ENCODE measurements at regions not wholly inside any gene's neighbourhood (a gene's known extent, or its start where the extent isn't known, plus 50 kb on each side); places are given as distances from the start of the nearest gene placed in this dataset.

DNA sequence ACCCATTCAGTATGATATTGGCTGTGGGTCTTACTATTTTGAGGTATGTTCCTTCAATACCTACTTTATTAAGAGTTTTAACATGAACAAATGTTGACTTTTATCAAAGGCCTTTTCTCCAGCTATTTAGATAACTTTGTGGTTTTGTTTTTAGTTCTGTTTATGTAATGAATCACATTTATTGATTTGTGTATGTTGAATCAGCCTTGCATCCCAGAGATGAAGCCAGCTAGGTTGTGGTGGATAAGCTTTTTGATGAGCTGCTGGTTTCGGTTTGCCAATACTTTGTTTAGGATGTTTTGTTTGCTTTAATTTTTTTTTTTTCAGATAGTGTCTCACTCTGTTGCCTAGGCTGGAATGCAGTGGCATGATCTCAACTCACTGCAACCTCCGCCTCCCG lies 609.0 kb upstream of the COX7C start:
- no peak overlapping the region for H3K4me3 ChIP-seq
- no peaks in the 10 kb centered on the region for H4K20me1 ChIP-seq
- H3K27ac ChIP-seq, result no peak overlapping the region
- H3K36me3 ChIP-seq, result no peaks in the 10 kb centered on the region
- no peak for TF ChIP-seq Cebpa-rat (IDR thresholded peaks at IDR 0.05)
- H3K4me2 ChIP-seq, result no peak overlapping the region
- no peak overlapping the region for H3K9ac ChIP-seq
- H3K4me1 ChIP-seq, result no peaks in the 10 kb centered on the region
- peaks cover 6% of the 10 kb centered on the region for H3K9me3 ChIP-seq
- H3K27me3 ChIP-seq, result no peaks in the 10 kb centered on the region

DNA sequence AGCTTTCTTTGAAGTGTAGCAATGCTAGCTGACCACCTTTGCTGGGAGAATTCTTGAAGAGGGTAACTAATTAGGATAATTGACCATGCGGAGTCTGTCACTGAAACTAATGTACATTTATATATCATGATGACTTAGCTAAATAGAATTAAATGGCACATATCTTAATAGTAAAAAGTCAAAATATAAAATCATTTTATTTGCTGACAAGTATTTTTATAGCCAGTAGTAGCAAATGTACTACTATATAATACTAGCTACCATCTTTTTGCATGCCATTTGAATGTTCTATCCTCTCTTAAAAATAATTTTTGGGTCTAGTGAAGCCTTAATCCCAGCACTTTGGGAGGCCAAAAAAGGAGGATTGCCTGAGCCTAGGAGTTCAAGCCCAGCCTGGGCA lies 605.8 kb upstream of the COX7C start:
- no peaks in the 10 kb centered on the region for H3K27me3 ChIP-seq
- H3K4me1 ChIP-seq, result no peaks in the 10 kb centered on the region
- no peaks in the 10 kb centered on the region for H3K36me3 ChIP-seq
- no peak overlapping the region for H3K27ac ChIP-seq
- H3K9ac ChIP-seq, result no peak overlapping the region
- peaks cover 6% of the 10 kb centered on the region for H3K9me3 ChIP-seq
- H4K20me1 ChIP-seq, result no peaks in the 10 kb centered on the region
- H3K4me3 ChIP-seq, result no peak overlapping the region
- TF ChIP-seq Cebpa-rat (IDR thresholded peaks at IDR 0.05), result no peak
- H3K4me2 ChIP-seq, result no peak overlapping the region

DNA sequence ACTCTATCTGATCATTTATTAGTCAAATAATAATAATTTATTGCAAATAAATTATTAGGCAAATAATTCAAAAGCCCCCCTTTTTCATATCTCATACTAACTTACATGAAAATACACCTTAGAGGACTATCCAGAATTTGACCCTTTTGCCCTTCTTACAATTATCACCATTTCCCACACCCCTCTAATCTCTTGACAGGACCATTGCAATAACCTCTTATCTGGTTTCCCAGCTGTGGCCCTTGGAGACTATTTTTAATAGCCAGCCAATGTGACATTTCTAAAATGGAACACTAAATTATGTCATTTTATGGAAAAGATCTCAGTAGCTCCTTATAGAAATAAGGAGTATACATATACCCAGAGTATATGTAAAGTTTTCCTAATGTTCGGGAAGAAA lies 588.4 kb upstream of the COX7C start:
- Histone ChIP-seq H3K27ac (no peak overlapping the region), H3K36me3 (no peaks in the 10 kb centered on the region), H3K4me2 (no peak overlapping the region), H3K27me3 (no peaks in the 10 kb centered on the region), H3K4me1 (no peaks in the 10 kb centered on the region), H3K9me3 (no peaks in the 10 kb centered on the region), H3K9ac (no peak overlapping the region), H4K20me1 (no peaks in the 10 kb centered on the region), H3K4me3 (no peak overlapping the region)
- TF ChIP-seq Cebpa-rat (IDR thresholded peaks at IDR 0.05), result no peak

DNA sequence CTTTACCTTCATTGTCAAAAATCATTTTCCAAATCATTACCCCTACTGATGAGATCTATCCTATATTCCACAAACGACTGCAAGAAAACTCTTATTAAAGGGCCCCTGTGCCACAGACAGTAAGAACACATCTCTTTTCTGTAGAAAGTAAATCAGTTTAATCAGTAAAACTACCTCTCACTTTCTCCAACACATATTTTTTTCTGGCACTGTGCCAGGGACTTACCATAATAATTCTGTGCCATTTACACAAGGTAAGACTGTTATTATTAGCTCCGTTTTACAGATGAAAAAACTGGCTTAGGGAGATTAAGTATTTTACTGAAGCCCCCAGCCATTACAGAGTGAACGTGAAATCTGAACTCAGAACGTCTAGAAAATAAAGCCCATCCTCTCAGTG lies 587.0 kb upstream of the COX7C start:
- H3K27me3 ChIP-seq, result no peaks in the 10 kb centered on the region
- H3K4me2 ChIP-seq, result no peak overlapping the region
- TF ChIP-seq Cebpa-rat (IDR thresholded peaks at IDR 0.05), result no peak
- H3K9ac ChIP-seq, result no peak overlapping the region
- no peaks in the 10 kb centered on the region for H3K4me1 ChIP-seq
- H4K20me1 ChIP-seq, result no peaks in the 10 kb centered on the region
- no peak overlapping the region for H3K4me3 ChIP-seq
- no peak overlapping the region for H3K27ac ChIP-seq
- H3K9me3 ChIP-seq, result no peaks in the 10 kb centered on the region
- H3K36me3 ChIP-seq, result no peaks in the 10 kb centered on the region

DNA sequence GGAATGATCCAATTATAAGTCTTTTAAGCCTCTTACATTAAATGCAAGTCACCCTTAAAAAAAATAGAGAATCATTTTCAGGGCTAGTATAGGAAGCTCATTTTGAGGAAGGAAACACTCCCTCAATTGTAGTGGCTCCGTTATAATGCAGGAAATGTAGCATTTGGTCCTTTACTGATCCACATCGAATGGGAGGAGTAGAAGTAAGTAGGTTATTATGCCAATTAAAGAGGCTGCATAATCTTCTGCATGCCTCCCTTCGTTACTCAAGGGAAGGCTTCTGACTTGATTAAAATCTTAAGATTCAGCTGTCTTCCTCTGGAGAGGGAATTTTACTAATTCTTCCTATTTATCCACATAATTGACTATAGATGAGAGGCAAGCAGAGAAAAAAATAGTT lies 579.2 kb upstream of the COX7C start:
- Histone ChIP-seq H3K4me1 (no peaks in the 10 kb centered on the region), H3K9me3 (no peaks in the 10 kb centered on the region), H3K4me3 (no peak overlapping the region), H3K27ac (no peak overlapping the region), H3K27me3 (no peaks in the 10 kb centered on the region), H3K36me3 (no peaks in the 10 kb centered on the region), H3K4me2 (no peak overlapping the region), H4K20me1 (no peaks in the 10 kb centered on the region), H3K9ac (no peak overlapping the region)
- TF ChIP-seq Cebpa-rat (IDR thresholded peaks at IDR 0.05), result no peak

DNA sequence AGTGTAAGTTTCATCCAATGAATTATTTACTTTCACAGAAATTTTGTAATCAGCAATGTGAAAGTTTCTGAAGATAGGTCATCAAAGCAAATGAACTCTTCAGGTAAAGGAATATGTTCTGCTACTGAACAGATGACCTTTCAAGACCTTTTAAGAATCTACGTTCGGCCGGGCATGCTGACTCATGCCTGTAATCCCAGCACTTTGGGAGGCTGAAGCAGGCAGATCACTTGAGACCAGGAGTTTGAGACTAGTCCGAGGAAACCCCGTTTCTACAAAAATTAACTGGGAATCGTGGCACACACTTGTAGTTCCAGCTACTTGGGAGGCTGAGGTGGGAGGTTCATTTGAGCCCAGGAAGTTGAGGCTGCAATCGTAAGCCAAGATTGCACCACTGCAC lies 578.4 kb upstream of the COX7C start:
- Histone ChIP-seq H3K4me3 (no peak overlapping the region), H3K27ac (no peak overlapping the region), H4K20me1 (no peaks in the 10 kb centered on the region), H3K9me3 (no peaks in the 10 kb centered on the region), H3K27me3 (no peaks in the 10 kb centered on the region), H3K36me3 (no peaks in the 10 kb centered on the region), H3K4me1 (no peaks in the 10 kb centered on the region), H3K4me2 (no peak overlapping the region), H3K9ac (no peak overlapping the region)
- no peak for TF ChIP-seq Cebpa-rat (IDR thresholded peaks at IDR 0.05)

DNA sequence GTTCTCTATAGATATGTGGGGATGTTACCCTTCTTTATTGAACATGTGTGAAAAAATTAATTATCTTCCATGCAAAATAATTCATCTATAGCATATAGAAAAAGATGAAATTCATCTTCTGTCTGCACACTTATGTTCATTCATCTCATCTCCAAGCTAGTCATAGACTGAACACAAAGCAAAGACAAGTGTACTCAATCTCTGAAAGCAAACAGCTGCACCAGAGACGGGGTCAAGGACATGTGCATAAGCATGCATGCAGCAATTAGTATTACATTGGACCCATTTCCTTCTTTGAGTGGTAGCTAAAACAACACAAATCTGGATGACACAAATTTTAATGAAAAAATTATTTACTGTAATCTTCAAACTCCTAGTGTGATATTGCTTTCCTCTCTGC lies 547.0 kb upstream of the COX7C start:
- no peaks in the 10 kb centered on the region for H3K36me3 ChIP-seq

DNA sequence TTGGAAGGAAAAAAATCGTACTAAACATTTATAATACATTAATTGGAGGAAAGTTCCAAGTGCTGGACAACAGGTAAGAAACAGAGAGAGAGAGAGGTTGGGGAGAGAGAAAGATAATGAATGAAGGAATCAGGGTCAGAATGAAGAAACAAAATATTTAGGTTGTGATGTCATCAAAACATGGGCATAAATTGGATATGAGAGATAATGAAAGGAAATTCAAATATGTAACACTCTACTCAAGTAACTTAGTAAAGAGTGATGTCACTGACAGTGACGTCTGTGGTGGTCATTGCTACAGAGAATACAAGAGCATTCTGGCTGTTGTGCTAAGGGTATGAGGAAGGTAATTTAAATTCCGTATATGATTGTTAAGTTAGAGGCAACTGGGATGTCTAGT lies 543.4 kb upstream of the COX7C start:
- Histone ChIP-seq H3K27me3 (no peaks in the 10 kb centered on the region), H4K20me1 (no peaks in the 10 kb centered on the region), H3K36me3 (no peaks in the 10 kb centered on the region), H3K4me1 (no peaks in the 10 kb centered on the region), H3K9me3 (no peaks in the 10 kb centered on the region), H3K4me2 (no peak overlapping the region), H3K9ac (no peak overlapping the region), H3K27ac (no peak overlapping the region), H3K4me3 (no peak overlapping the region)
- no peak for TF ChIP-seq Cebpa-rat (IDR thresholded peaks at IDR 0.05)

More for the DNA sequence above, 547.0 kb upstream of the COX7C start:
- H4K20me1 ChIP-seq, result no peaks in the 10 kb centered on the region
- no peak overlapping the region for H3K4me2 ChIP-seq
- H3K4me1 ChIP-seq, result no peaks in the 10 kb centered on the region
- H3K9me3 ChIP-seq, result no peaks in the 10 kb centered on the region
- H3K27ac ChIP-seq, result no peak overlapping the region
- H3K27me3 ChIP-seq, result no peaks in the 10 kb centered on the region
- no peak overlapping the region for H3K9ac ChIP-seq
- TF ChIP-seq Cebpa-rat (IDR thresholded peaks at IDR 0.05), result no peak
- no peak overlapping the region for H3K4me3 ChIP-seq

DNA sequence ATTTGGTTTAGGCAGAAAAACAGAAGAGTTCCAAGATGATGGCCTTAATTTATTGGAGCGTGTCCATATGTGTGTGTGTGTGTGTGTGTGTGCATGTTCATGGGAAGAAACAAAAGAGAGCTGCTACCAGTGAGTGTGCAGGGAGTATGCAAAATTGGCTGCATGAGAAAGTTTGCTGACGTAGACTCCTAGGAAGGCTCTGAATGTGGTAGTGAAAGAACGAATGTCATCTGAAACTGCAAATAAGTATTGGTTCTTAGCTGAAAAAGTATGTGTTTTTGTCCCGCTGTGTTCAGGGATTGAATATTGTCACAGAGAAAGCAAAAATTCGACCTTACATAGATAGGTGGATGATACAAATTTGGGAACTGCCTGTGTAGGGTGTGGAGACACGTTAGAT lies 542.6 kb upstream of the COX7C start:
- Histone ChIP-seq H4K20me1 (no peaks in the 10 kb centered on the region), H3K9me3 (no peaks in the 10 kb centered on the region), H3K27me3 (no peaks in the 10 kb centered on the region), H3K4me2 (no peak overlapping the region), H3K4me1 (no peaks in the 10 kb centered on the region), H3K27ac (no peak overlapping the region), H3K36me3 (no peaks in the 10 kb centered on the region), H3K4me3 (no peak overlapping the region), H3K9ac (no peak overlapping the region)
- TF ChIP-seq Cebpa-rat (IDR thresholded peaks at IDR 0.05), result no peak

DNA sequence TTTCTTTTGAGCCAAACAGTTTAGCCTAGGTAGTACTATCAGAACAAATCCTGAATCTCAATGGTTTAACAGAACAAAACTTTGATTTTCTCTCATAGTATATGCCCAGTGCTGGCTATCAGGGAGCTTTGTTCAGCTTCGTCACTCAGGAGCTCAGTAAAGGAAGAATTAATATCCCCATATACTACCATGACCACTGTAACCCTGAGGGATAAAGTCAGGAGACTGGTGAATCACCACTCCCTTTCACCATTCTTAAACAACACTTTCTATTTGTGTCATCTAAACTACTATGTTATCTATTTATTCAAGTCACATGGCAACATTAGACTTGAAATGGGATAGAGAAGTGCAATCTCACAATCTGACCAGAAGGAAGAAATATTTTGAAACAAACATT lies 522.6 kb upstream of the COX7C start:
- Histone ChIP-seq H3K4me1 (no peaks in the 10 kb centered on the region), H3K9ac (no peak overlapping the region), H3K4me2 (no peak overlapping the region), H3K27ac (no peak overlapping the region), H3K4me3 (no peak overlapping the region), H4K20me1 (no peaks in the 10 kb centered on the region), H3K36me3 (no peaks in the 10 kb centered on the region), H3K9me3 (no peaks in the 10 kb centered on the region), H3K27me3 (no peaks in the 10 kb centered on the region)
- TF ChIP-seq Cebpa-rat (IDR thresholded peaks at IDR 0.05), result no peak

DNA sequence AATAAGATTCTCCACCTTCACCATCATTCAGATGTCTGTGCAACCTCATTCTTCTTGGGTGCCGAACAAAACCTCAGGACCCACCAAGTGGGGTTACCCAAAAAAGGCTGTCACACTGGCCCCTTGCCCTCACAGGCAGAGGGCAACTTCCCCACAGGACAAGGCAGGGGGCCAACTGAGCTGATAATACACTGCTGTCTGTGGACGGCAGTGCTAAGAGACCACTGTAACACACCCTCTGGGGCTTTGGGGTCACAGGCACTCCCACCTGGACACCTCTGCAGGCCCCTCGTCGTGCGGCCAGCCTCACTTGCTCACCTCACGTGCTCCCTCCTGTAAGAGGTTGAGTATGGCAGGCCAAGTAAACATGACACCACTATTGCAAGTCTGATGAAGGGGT lies 515.8 kb upstream of the COX7C start:
- no peak overlapping the region for H3K27ac ChIP-seq
- no peaks in the 10 kb centered on the region for H4K20me1 ChIP-seq
- H3K9me3 ChIP-seq, result no peaks in the 10 kb centered on the region
- H3K4me1 ChIP-seq, result no peaks in the 10 kb centered on the region
- no peak for TF ChIP-seq Cebpa-rat (IDR thresholded peaks at IDR 0.05)
- no peaks in the 10 kb centered on the region for H3K27me3 ChIP-seq
- no peak overlapping the region for H3K9ac ChIP-seq
- H3K4me3 ChIP-seq, result no peak overlapping the region
- H3K36me3 ChIP-seq, result no peaks in the 10 kb centered on the region
- H3K4me2 ChIP-seq, result no peak overlapping the region

Data from BLaER1 (cell line).